Suprapubic skin (tissue), 4 donors: ENCODE measurements at regions not wholly inside any gene's neighbourhood (a gene's known extent, or its start where the extent isn't known, plus 50 kb on each side); places are given as distances from the start of the nearest gene placed in this dataset.

Experiments used
- DNase-seq, 2 donors: peaks; one replicate each; pipeline ENCODE4 v3.0.0-alpha.2; 2019; ENCODE audit warnings: low spot score in 2 of 2
- H3K27ac ChIP-seq: fragments of 200-600 bp; sonication (generic); one replicate; pipeline ENCODE4 v1.5.1; 2019
- H3K27me3 ChIP-seq: fragments of 200-600 bp; sonication (generic); one replicate; pipeline ENCODE4 v1.5.1; 2019
- H3K36me3 ChIP-seq: fragments of 200-600 bp; sonication (generic); one replicate; pipeline ENCODE4 v1.5.1; 2019
- H3K4me1 ChIP-seq: fragments of 200-600 bp; sonication (generic); one replicate; pipeline ENCODE4 v1.5.1; 2019
- H3K4me3 ChIP-seq: fragments of 200-600 bp; sonication (generic); one replicate; pipeline ENCODE4 v1.5.1; 2019; ENCODE audit warnings: mild to moderate bottlenecking
- H3K9me3 ChIP-seq: fragments of 200-600 bp; sonication (generic); one replicate; pipeline ENCODE4 v1.5.1; 2019
- EP300 ChIP-seq: sonication (generic); formaldehyde crosslinking; IDR thresholded peaks from one replicate; pipeline ENCODE4 v1.6.1; 2017; ENCODE audit warnings: antibody characterized with exemption
- POLR2A ChIP-seq, 2 donors: fragments of 450-650 bp; IDR thresholded peaks; one replicate each; pipeline ENCODE4 v1.6.1; 2017; ENCODE audit warnings: antibody characterized with exemption in 2 of 2, mild to moderate bottlenecking in 2 of 2, moderate library complexity in 2 of 2
- POLR2AphosphoS5 ChIP-seq, 3 donors: sonication (generic); formaldehyde crosslinking; IDR thresholded peaks; one replicate each; pipeline ENCODE4 v1.6.1; 2017; ENCODE audit warnings: antibody characterized with exemption in 3 of 3
- WGBS: methylation state at CpG from one replicate; pipeline ENCODE4 v1.1.5; 2018; 5-methylcytosine and 5-hydroxymethylcytosine counted together
- TF ChIP-seq, protein P1 (sequence below), 2 donors: fragments of 200-600 bp in 1 of 2; fragments of 450-650 bp in 1 of 2; sonication (generic) in 1 of 2; IDR thresholded peaks; one replicate each; pipeline ENCODE4 v1.5.1; 2016 to 2019; ENCODE audit warnings: antibody characterized with exemption in 2 of 2, mild to moderate bottlenecking in 1 of 2, moderate library complexity in 1 of 2

DNA sequence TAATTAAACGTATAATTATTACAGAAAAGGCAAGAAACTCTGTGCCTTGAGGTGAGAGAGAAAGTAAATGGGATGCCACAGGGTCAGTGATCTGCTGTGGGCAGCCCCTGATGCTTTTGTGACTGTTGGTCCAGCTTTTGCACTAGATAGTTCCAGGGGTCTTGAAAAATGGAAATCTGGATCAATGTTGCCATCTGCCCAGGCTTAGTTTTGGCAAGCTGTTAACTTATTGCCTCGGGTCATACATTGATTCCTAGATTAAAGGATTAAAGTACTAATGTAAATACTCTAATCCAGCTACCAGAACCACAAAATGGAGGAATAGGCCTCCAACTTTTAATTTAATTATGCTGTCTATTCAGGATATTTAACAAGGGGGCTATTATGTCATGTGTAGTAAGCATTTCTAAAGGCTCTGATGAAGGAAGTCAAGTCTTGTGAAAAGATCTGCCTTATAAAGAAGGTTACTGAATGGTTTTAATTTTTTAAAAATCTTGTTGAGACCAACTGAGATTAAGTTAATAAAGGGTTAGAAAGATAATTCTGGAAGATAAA is 376.0 kb upstream of the HS3ST5 start:
- Histone ChIP-seq H3K27ac (no peak overlapping the region), H3K4me1 (no peaks in the 10 kb centered on the region), H3K4me3 (no peak overlapping the region), H3K27me3 (no peaks in the 10 kb centered on the region), H3K36me3 (no peaks in the 10 kb centered on the region), H3K9me3 (no peaks in the 10 kb centered on the region)
- no peak for DNase-seq
- WGBS = 55% methylated on average over 2 of the region's 2 CpGs
- TF ChIP-seq EP300 (no peak), POLR2A (IDR thresholded peaks at IDR 0.05) (no peak), POLR2AphosphoS5 (IDR thresholded peaks at IDR 0.05) (no peak)
- TF ChIP-seq, protein P1, sequence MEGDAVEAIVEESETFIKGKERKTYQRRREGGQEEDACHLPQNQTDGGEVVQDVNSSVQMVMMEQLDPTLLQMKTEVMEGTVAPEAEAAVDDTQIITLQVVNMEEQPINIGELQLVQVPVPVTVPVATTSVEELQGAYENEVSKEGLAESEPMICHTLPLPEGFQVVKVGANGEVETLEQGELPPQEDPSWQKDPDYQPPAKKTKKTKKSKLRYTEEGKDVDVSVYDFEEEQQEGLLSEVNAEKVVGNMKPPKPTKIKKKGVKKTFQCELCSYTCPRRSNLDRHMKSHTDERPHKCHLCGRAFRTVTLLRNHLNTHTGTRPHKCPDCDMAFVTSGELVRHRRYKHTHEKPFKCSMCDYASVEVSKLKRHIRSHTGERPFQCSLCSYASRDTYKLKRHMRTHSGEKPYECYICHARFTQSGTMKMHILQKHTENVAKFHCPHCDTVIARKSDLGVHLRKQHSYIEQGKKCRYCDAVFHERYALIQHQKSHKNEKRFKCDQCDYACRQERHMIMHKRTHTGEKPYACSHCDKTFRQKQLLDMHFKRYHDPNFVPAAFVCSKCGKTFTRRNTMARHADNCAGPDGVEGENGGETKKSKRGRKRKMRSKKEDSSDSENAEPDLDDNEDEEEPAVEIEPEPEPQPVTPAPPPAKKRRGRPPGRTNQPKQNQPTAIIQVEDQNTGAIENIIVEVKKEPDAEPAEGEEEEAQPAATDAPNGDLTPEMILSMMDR (IDR thresholded peaks at IDR 0.05) = no peak

DNA sequence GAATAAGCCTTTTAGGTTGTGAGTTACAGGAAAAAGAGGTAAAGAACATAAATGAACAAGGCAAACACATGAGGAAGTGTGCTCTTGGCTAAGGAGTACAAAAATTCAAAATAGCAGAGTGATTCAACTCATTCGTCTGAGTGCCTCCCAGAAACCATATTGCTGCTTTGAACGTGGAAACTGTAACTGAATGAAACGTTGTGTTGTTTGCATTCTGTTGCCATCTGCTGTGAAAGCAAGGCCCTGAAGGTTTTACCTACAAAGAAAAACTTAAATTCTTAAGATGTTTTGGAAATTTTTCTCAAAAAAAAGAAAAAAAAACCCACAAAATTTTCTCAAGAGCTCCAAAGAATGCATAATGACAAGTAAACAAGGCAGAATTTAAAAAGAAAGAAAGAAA is 375.4 kb upstream of the HS3ST5 start:
- Histone ChIP-seq H3K27me3 (no peaks in the 10 kb centered on the region), H3K27ac (no peak overlapping the region), H3K36me3 (no peaks in the 10 kb centered on the region), H3K4me1 (no peaks in the 10 kb centered on the region), H3K9me3 (no peaks in the 10 kb centered on the region), H3K4me3 (no peak overlapping the region)
- DNase-seq = no peak
- WGBS = 28% methylated on average over 3 of the region's 3 CpGs
- TF ChIP-seq, protein P1 (IDR thresholded peaks at IDR 0.05) = no peak
- no peak for TF ChIP-seq EP300
- TF ChIP-seq POLR2AphosphoS5 (IDR thresholded peaks at IDR 0.05) = no peak
- TF ChIP-seq POLR2A (IDR thresholded peaks at IDR 0.05) = no peak

DNA sequence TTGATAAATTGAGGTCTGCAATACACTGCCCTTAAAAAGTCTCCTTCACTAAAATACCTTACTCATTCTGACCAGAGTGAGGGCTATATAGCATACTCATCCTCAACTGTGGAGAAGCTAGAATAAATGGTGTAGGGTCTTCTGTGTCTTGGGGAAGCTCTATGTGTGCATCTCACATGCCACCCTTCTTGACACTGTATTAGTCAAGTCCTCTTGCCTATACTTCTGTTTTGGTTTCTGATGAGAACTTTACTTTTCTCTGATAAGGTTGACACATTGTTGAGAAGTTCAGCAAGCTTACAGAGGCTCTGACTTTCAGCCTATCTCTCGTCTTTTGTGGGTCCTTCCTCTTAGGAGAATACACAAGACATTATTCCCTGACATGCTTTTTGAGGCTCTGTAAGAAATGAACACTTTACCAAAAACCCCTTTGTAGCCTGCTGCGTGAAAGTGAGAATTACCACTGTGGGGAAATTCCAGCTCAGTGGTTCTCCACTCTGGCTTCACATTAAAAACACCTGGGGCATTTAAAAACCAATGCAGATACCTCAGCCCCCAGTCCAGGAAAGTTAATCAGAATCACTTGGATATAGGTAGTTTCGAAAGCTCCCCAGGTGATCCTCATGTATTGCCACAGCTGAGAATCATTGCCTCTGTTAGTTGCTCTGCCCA is 372.1 kb upstream of the HS3ST5 start:
- no peaks in the 10 kb centered on the region for H3K36me3 ChIP-seq
- no peaks in the 10 kb centered on the region for H3K9me3 ChIP-seq
- DNase-seq = no peak
- 52% methylated on average over 3 of the region's 3 CpGs for WGBS
- no peak overlapping the region for H3K27ac ChIP-seq
- H3K4me3 ChIP-seq = no peak overlapping the region
- H3K4me1 ChIP-seq = no peaks in the 10 kb centered on the region
- TF ChIP-seq POLR2A (IDR thresholded peaks at IDR 0.05) (no peak), EP300 (no peak), POLR2AphosphoS5 (IDR thresholded peaks at IDR 0.05) (no peak)
- TF ChIP-seq, protein P1 (IDR thresholded peaks at IDR 0.05) = no peak
- no peaks in the 10 kb centered on the region for H3K27me3 ChIP-seq

DNA sequence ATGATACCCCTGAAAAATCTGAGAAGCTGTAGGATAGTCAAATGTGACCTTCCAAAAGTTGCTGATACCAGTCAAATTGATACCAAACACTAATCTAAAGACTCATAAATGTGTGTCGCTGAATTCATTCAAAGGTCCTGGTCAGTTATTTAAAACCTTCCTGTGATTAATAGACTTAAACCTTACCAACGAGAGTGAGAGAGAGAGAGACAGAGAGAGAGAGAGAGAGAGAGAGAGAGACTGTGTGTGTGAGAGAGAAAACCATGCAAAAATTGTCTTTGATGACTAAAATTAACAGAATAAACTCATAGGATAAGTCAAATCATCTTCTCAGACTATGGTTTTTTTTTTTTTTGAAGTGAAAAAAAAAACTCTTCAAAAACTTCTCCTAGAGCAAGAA is 370.9 kb upstream of the HS3ST5 start:
- WGBS = 64% methylated on average over 2 of the region's 2 CpGs
- DNase-seq = no peak
- no peaks in the 10 kb centered on the region for H3K36me3 ChIP-seq

DNA sequence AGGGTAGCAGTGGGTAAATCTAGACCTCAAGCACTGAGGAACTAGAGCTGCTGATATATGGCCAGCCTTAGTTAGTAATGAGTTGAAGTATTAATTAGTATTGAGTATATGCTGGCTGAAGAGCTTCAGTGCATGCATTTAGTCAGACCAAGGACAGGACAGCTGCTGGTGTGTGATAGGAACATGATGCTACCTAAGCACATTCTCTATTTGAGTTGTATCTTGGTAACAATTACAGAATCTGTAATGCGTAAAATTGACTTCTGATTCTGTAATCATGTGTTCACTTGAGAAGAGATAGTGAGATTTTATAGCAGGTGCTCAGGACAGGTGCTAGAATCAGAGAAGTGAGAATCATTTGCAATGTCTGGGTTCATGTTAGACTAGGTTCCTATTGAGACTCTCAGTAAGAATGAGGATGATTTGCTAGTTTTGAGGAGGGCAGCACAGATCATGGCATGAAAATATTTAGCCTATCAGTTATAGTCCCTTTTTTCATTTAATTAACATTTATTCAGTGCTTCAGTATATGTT is 369.4 kb upstream of the HS3ST5 start:
- 95% methylated on average over 1 of the region's 1 CpG for WGBS
- H3K4me3 ChIP-seq = no peak overlapping the region
- H3K27me3 ChIP-seq = no peaks in the 10 kb centered on the region
- no peaks in the 10 kb centered on the region for H3K9me3 ChIP-seq
- no peak for DNase-seq
- TF ChIP-seq, protein P1 (IDR thresholded peaks at IDR 0.05) = no peak
- TF ChIP-seq EP300 (no peak), POLR2AphosphoS5 (IDR thresholded peaks at IDR 0.05) (no peak), POLR2A (IDR thresholded peaks at IDR 0.05) (no peak)
- H3K36me3 ChIP-seq = no peaks in the 10 kb centered on the region
- H3K27ac ChIP-seq = no peak overlapping the region
- H3K4me1 ChIP-seq = no peaks in the 10 kb centered on the region

More for the DNA sequence above, 370.9 kb upstream of the HS3ST5 start:
- Histone ChIP-seq H3K27me3 (no peaks in the 10 kb centered on the region), H3K27ac (no peak overlapping the region), H3K4me1 (no peaks in the 10 kb centered on the region), H3K4me3 (no peak overlapping the region), H3K9me3 (no peaks in the 10 kb centered on the region)
- TF ChIP-seq POLR2AphosphoS5 (IDR thresholded peaks at IDR 0.05) (no peak), POLR2A (IDR thresholded peaks at IDR 0.05) (no peak), EP300 (no peak)
- TF ChIP-seq, protein P1 (IDR thresholded peaks at IDR 0.05) = no peak
